VCaP (cell line): ENCODE measurements at regions not wholly inside any gene's neighbourhood (a gene's known extent, or its start where the extent isn't known, plus 50 kb on each side); places are given as distances from the start of the nearest gene placed in this dataset.

ENCODE experiments used
- H3K27ac ChIP-seq: fragments of 450-650 bp; 2 replicates; pipeline ENCODE4 v1.5.1; 2017
- CTCF ChIP-seq: fragments of 450-650 bp; conservative IDR thresholded peaks from 2 replicates; pipeline ENCODE4 v1.5.1; 2017; ENCODE audit warnings: mild to moderate bottlenecking, moderate library complexity

GRCh38 chr17:12613566-12613965, 52.1 kb upstream of the MYOCD start:
- no peak for TF ChIP-seq CTCF

More at GRCh38 chr17:12613566-12613965, 52.1 kb upstream of the MYOCD start:
- H3K27ac ChIP-seq: no peak overlapping the region
